ENCODE measurements at regions not wholly inside any gene's neighbourhood (a gene's known extent, or its start where the extent isn't known, plus 50 kb on each side); places are given as distances from the start of the nearest gene placed in this dataset.

- TF ChIP-seq, protein P1, sequence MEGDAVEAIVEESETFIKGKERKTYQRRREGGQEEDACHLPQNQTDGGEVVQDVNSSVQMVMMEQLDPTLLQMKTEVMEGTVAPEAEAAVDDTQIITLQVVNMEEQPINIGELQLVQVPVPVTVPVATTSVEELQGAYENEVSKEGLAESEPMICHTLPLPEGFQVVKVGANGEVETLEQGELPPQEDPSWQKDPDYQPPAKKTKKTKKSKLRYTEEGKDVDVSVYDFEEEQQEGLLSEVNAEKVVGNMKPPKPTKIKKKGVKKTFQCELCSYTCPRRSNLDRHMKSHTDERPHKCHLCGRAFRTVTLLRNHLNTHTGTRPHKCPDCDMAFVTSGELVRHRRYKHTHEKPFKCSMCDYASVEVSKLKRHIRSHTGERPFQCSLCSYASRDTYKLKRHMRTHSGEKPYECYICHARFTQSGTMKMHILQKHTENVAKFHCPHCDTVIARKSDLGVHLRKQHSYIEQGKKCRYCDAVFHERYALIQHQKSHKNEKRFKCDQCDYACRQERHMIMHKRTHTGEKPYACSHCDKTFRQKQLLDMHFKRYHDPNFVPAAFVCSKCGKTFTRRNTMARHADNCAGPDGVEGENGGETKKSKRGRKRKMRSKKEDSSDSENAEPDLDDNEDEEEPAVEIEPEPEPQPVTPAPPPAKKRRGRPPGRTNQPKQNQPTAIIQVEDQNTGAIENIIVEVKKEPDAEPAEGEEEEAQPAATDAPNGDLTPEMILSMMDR (IDR thresholded peaks at IDR 0.05 in 4 of 5, conservative IDR thresholded peaks at IDR 0.05 in 1 of 5) = no peak
- TF ChIP-seq POLR2A (IDR thresholded peaks at IDR 0.05) = no peak
Measured at GRCh38 chr10:81439445-81439844, 435.5 kb upstream of the NRG3 start.
